Activated CD8-positive, alpha-beta T cell treated with anti-CD3 and anti-CD28 coated beads for 36 hours (primary cell): ENCODE measurements at regions not wholly inside any gene's neighbourhood (a gene's known extent, or its start where the extent isn't known, plus 50 kb on each side); places are given as distances from the start of the nearest gene placed in this dataset.

Experiments used
- ATAC-seq: fragments of 200-7000 bp; cut with Tn5 transposase; one replicate; pipeline ENCODE4 v1.10.0; 2021; ENCODE audit warnings: mild to moderate bottlenecking, moderate library complexity
- CTCF ChIA-PET: fragments of 350-600 bp; sonication (Branson Sonifier 250); formaldehyde crosslinking; loops from one replicate; lab custom pipeline; 2021; ENCODE audit warnings: antibody characterized with exemption; lab: Charles Lee
- POLR2A ChIA-PET: fragments of 350-600 bp; sonication (Branson Sonifier 250); formaldehyde crosslinking; loops from one replicate; lab custom pipeline; 2021; ENCODE audit warnings: antibody characterized with exemption; lab: Charles Lee
- DNase-seq: peaks from one replicate; pipeline ENCODE4 v3.0.0-alpha.2; 2020
- H3K27ac Mint-ChIP-seq: one replicate; pipeline ENCODE4 v1.8.0; 2021; ENCODE audit warnings: mild to moderate bottlenecking, mixed read lengths
- H3K27me3 Mint-ChIP-seq: one replicate; pipeline ENCODE4 v1.8.0; 2021; ENCODE audit warnings: mixed read lengths
- H3K36me3 Mint-ChIP-seq: one replicate; pipeline ENCODE4 v1.8.0; 2021; ENCODE audit warnings: low read depth, mixed read lengths
- H3K4me1 Mint-ChIP-seq: one replicate; pipeline ENCODE4 v1.8.0; 2021; ENCODE audit warnings: low read depth, mixed read lengths
- H3K4me3 Mint-ChIP-seq: one replicate; pipeline ENCODE4 v1.8.0; 2021; ENCODE audit warnings: mild to moderate bottlenecking, moderate library complexity, mixed read lengths
- H3K9me3 Mint-ChIP-seq: one replicate; pipeline ENCODE4 v1.8.0; 2021; ENCODE audit warnings: mixed read lengths
- intact Hi-C: fragments of 100-400 bp; cut with micrococcal nuclease; formaldehyde crosslinking; loops from one replicate; pipeline ENCODE4 v1.10.0; 2022
- TF ChIP-seq, protein P1 (sequence below): fragments of 200-600 bp; IDR thresholded peaks from one replicate; pipeline ENCODE4 v1.8.0; 2022; ENCODE audit warnings: antibody characterized with exemption, mild to moderate bottlenecking

DNA sequence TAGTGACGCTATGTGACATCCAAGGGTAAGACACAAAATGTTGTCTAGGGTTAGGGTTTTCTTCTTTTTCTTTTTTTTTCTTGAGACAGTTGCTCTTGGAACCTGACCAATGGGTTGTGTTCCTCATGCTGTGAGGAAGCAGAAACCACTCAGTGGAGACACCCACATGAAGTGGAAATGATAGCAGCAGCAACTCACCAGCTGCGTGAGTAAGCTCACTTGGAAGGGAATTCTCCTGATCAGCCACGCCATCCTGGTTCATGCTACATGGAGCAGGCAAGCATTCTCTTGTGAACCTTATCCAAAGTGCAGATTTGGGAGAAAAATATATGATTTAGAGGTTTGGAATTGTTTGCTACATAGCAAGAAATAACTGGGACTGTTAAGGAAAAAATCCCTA lies 863.7 kb downstream of the EPHA4 start:
- POLR2A ChIA-PET = no interaction called here
- TF ChIP-seq, protein P1, sequence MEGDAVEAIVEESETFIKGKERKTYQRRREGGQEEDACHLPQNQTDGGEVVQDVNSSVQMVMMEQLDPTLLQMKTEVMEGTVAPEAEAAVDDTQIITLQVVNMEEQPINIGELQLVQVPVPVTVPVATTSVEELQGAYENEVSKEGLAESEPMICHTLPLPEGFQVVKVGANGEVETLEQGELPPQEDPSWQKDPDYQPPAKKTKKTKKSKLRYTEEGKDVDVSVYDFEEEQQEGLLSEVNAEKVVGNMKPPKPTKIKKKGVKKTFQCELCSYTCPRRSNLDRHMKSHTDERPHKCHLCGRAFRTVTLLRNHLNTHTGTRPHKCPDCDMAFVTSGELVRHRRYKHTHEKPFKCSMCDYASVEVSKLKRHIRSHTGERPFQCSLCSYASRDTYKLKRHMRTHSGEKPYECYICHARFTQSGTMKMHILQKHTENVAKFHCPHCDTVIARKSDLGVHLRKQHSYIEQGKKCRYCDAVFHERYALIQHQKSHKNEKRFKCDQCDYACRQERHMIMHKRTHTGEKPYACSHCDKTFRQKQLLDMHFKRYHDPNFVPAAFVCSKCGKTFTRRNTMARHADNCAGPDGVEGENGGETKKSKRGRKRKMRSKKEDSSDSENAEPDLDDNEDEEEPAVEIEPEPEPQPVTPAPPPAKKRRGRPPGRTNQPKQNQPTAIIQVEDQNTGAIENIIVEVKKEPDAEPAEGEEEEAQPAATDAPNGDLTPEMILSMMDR = no peak
- Mint-ChIP-seq H3K9me3 (no peaks in the 10 kb centered on the region), H3K27ac (no peak overlapping the region), H3K4me1 (no peaks in the 10 kb centered on the region), H3K36me3 (no peaks in the 10 kb centered on the region), H3K27me3 (peaks cover 5% of the 10 kb centered on the region), H3K4me3 (no peak overlapping the region)
- intact Hi-C loops = no loop called here
- DNase-seq (no peak), ATAC-seq (no peak)
- CTCF ChIA-PET = no interaction called here

- DNase-seq (no peak), ATAC-seq (no peak)
- ChIA-PET POLR2A (no interaction called here), CTCF (no interaction called here)
- TF ChIP-seq, protein P1 = no peak
- Mint-ChIP-seq H3K4me1 (no peaks in the 10 kb centered on the region), H3K9me3 (no peaks in the 10 kb centered on the region), H3K27me3 (peaks cover 3% of the 10 kb centered on the region), H3K36me3 (no peaks in the 10 kb centered on the region), H3K4me3 (no peak overlapping the region), H3K27ac (no peak overlapping the region)
- intact Hi-C loops = no loop called here
These were observed 854.8 kb downstream of the EPHA4 start for GRCh38 chr2:220717283-220717682.

- TF ChIP-seq, protein P1 = no peak
- Mint-ChIP-seq H3K27ac (no peak overlapping the region), H3K4me3 (no peak overlapping the region), H3K4me1 (no peaks in the 10 kb centered on the region), H3K36me3 (no peaks in the 10 kb centered on the region), H3K9me3 (no peaks in the 10 kb centered on the region), H3K27me3 (peaks cover 4% of the 10 kb centered on the region)
- POLR2A ChIA-PET = no interaction called here
- no peak for DNase-seq
- CTCF ChIA-PET = no interaction called here
- intact Hi-C loops = no loop called here
- no peak for ATAC-seq
These were observed 835.3 kb downstream of the EPHA4 start for GRCh38 chr2:220736778-220737177.

DNA sequence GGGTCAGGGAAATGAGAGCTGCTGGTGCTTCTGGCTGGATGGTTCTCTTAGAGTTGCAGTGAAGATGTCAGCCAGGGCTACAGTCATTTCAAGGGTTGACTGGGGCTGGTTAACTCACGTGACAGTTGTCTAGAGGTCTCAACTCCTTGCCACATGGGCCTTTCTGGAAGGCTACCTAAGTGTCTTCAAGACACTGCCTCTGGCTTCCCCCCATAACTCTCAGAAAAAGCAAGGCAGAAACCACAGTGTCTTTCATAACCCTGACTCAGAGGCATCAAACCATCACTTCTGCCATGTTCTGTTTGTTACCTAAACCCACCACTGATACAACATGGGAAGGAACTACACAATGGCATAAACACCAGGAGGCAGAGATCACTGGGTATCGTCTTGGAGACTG lies 828.9 kb downstream of the EPHA4 start:
- intact Hi-C loops = no loop called here
- DNase-seq (no peak), ATAC-seq (no peak)
- TF ChIP-seq, protein P1 = no peak
- Mint-ChIP-seq H3K9me3 (no peaks in the 10 kb centered on the region), H3K27ac (no peak overlapping the region), H3K36me3 (no peaks in the 10 kb centered on the region), H3K27me3 (peaks cover 4% of the 10 kb centered on the region), H3K4me3 (no peak overlapping the region), H3K4me1 (no peaks in the 10 kb centered on the region)
- ChIA-PET CTCF (no interaction called here), POLR2A (no interaction called here)

- Mint-ChIP-seq H3K4me1 (no peaks in the 10 kb centered on the region), H3K27ac (no peak overlapping the region), H3K4me3 (no peak overlapping the region), H3K27me3 (peaks cover 2% of the 10 kb centered on the region), H3K36me3 (no peaks in the 10 kb centered on the region), H3K9me3 (no peaks in the 10 kb centered on the region)
- ChIA-PET POLR2A (no interaction called here), CTCF (no interaction called here)
- intact Hi-C loops = no loop called here
- DNase-seq = no peak
- TF ChIP-seq, protein P1 = no peak
- ATAC-seq = no peak
These were observed 827.2 kb downstream of the EPHA4 start for GRCh38 chr2:220744861-220745260.
